ENCODE measurements at regions not wholly inside any gene's neighbourhood (a gene's known extent, or its start where the extent isn't known, plus 50 kb on each side); places are given as distances from the start of the nearest gene placed in this dataset.

DNA sequence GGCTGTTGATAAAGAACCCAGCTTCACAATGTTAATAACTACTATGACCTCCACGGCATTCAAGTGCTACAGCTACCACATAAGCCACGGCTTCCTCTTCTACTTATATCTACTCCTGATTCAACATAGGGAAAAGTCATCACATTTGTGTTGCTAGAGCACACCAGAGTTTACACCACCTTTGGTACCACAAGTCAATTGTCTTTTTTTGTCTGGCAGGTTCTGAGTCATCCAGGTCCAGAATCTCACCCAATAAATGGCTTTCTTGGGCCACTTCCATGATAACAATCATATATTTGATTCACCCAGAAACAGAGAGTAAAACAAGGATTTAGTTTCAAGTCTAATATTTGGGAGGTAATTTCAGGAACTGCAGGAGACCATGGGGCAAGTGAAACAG is 480.2 kb downstream of the TMX3 start (continued):
- TF ChIP-seq TEAD4 (IDR thresholded peaks at IDR 0.05; ENCODE audit: low read depth, low read length): no peak
- TF ChIP-seq, protein P1, sequence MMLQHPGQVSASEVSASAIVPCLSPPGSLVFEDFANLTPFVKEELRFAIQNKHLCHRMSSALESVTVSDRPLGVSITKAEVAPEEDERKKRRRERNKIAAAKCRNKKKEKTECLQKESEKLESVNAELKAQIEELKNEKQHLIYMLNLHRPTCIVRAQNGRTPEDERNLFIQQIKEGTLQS (IDR thresholded peaks at IDR 0.05; ENCODE audit: insufficient read depth, low read depth, low read length): no peak
- no peak for TF ChIP-seq PHF8 (conservative IDR thresholded peaks at IDR 0.05; ENCODE audit: low read depth, low read length)
